Fibroblast of pulmonary artery (primary cell): ENCODE measurements at regions not wholly inside any gene's neighbourhood (a gene's known extent, or its start where the extent isn't known, plus 50 kb on each side); places are given as distances from the start of the nearest gene placed in this dataset.

Experiments
- DNase-seq: peaks from one replicate; pipeline ENCODE4 v3.0.0-alpha.2; 2010; ENCODE audit warnings: low read depth
- H3K4me3 ChIP-seq: replicated peaks from 2 replicates; pipeline ENCODE4 v1.5.1; 2011; ENCODE audit warnings: low read depth, mild to moderate bottlenecking, control low read depth, low read length, moderate library complexity
- CTCF ChIP-seq: IDR thresholded peaks from 2 replicates; pipeline ENCODE4 v1.5.1; 2011; ENCODE audit warnings: mild to moderate bottlenecking, control low read depth, low read length, inconsistent platforms; ENCODE audit errors: missing control alignments

GRCh38 chr13:42658019-42658418 lies 84.1 kb downstream of the TNFSF11 start:
- DNase-seq: no peak
- H3K4me3 ChIP-seq: no peak overlapping the region
- no peak for TF ChIP-seq CTCF

- peak; percentile 42 for TF ChIP-seq CTCF
- H3K4me3 ChIP-seq: no peak overlapping the region
- DNase-seq: peak; percentile 51
Measured at GRCh38 chr13:42660333-42660965, 86.5 kb downstream of the TNFSF11 start.

GRCh38 chr13:42667638-42668037 lies 93.7 kb downstream of the TNFSF11 start:
- no peak for DNase-seq
- no peak for TF ChIP-seq CTCF

GRCh38 chr13:42671502-42671901 lies 97.5 kb downstream of the TNFSF11 start:
- no peak overlapping the region for H3K4me3 ChIP-seq
- DNase-seq: no peak
- no peak for TF ChIP-seq CTCF

More at GRCh38 chr13:42667638-42668037, 93.7 kb downstream of the TNFSF11 start:
- H3K4me3 ChIP-seq: no peak overlapping the region

- TF ChIP-seq CTCF: no peak
- H3K4me3 ChIP-seq: no peak overlapping the region
- DNase-seq: no peak
Measured at GRCh38 chr13:42673677-42674076, 99.7 kb downstream of the TNFSF11 start.

- TF ChIP-seq CTCF: no peak
Measured at GRCh38 chr13:42680748-42681147, 100.6 kb upstream of the FAM216B start.

More at GRCh38 chr13:42680748-42681147, 100.6 kb upstream of the FAM216B start:
- no peak overlapping the region for H3K4me3 ChIP-seq
- DNase-seq: no peak
